GM19238 (cell line): ENCODE measurements at regions not wholly inside any gene's neighbourhood (a gene's known extent, or its start where the extent isn't known, plus 50 kb on each side); places are given as distances from the start of the nearest gene placed in this dataset.

Experiments used
- DNase-seq: peaks from one replicate; pipeline ENCODE4 v3.0.0; 2011; ENCODE audit warnings: low spot score; ENCODE audit not compliant: insufficient read length

- DNase-seq = no peak
Measured at GRCh38 chr12:78580296-78580695, 284.3 kb upstream of the SYT1 start.

- DNase-seq = no peak
Measured at GRCh38 chr12:78584695-78585094, 279.9 kb upstream of the SYT1 start.

GRCh38 chr12:78585132-78585531, 279.4 kb upstream of the SYT1 start:
- no peak for DNase-seq

- no peak for DNase-seq
Measured at GRCh38 chr12:78586790-78587189, 277.8 kb upstream of the SYT1 start.

GRCh38 chr12:78599366-78599765, 265.2 kb upstream of the SYT1 start:
- DNase-seq = no peak

GRCh38 chr12:78600541-78600940, 264.0 kb upstream of the SYT1 start:
- DNase-seq = no peak

GRCh38 chr12:78611504-78611903, 253.1 kb upstream of the SYT1 start:
- no peak for DNase-seq

- DNase-seq = no peak
Measured at GRCh38 chr12:78612190-78612589, 252.4 kb upstream of the SYT1 start.

GRCh38 chr12:78617683-78618082, 246.9 kb upstream of the SYT1 start:
- no peak for DNase-seq

GRCh38 chr12:78622529-78623195, 241.9 kb upstream of the SYT1 start:
- no peak for DNase-seq

- DNase-seq = no peak
Measured at GRCh38 chr12:78628491-78629100, 236.0 kb upstream of the SYT1 start.

- no peak for DNase-seq
Measured at GRCh38 chr12:78636231-78636855, 228.2 kb upstream of the SYT1 start.

GRCh38 chr12:78641837-78642423, 222.6 kb upstream of the SYT1 start:
- DNase-seq = no peak

- DNase-seq = no peak
Measured at GRCh38 chr12:78645956-78646355, 218.6 kb upstream of the SYT1 start.

GRCh38 chr12:78651755-78652154, 212.8 kb upstream of the SYT1 start:
- DNase-seq = no peak

GRCh38 chr12:78666584-78666983, 198.0 kb upstream of the SYT1 start:
- no peak for DNase-seq

- DNase-seq = no peak
Measured at GRCh38 chr12:78671295-78671694, 193.3 kb upstream of the SYT1 start.

GRCh38 chr12:78672033-78672432, 192.5 kb upstream of the SYT1 start:
- DNase-seq = no peak

GRCh38 chr12:78674311-78675090, 190.1 kb upstream of the SYT1 start:
- DNase-seq = no peak

GRCh38 chr12:78680596-78680995, 184.0 kb upstream of the SYT1 start:
- DNase-seq = no peak

- no peak for DNase-seq
Measured at GRCh38 chr12:78683031-78683430, 181.5 kb upstream of the SYT1 start.

GRCh38 chr12:78683626-78684025, 180.9 kb upstream of the SYT1 start:
- no peak for DNase-seq
